Smooth muscle cell (in vitro differentiated cells): ENCODE measurements at regions not wholly inside any gene's neighbourhood (a gene's known extent, or its start where the extent isn't known, plus 50 kb on each side); places are given as distances from the start of the nearest gene placed in this dataset.

Experiments used
- DNase-seq: peaks from one replicate; lab custom pipeline; 2025; ENCODE audit not compliant: unreplicated experiment; lab: John Stamatoyannopoulos, UW
- H2AFZ ChIP-seq: fragments of 200-600 bp; sonication (generic); 2 replicates; pipeline ENCODE4 v1.6.0; 2016; ENCODE audit warnings: antibody characterized with exemption, low read depth, mild to moderate bottlenecking
- H3F3A ChIP-seq: fragments of 200-600 bp; sonication (generic); 2 replicates; pipeline ENCODE4 v1.6.0; 2017; ENCODE audit warnings: antibody characterized with exemption, low read depth
- H3K27ac ChIP-seq: fragments of 200-600 bp; sonication (generic); 2 replicates; pipeline ENCODE4 v1.5.1; 2016; ENCODE audit warnings: low read depth, mild to moderate bottlenecking
- H3K27me3 ChIP-seq: fragments of 200-600 bp; sonication (generic); 2 replicates; pipeline ENCODE4 v1.6.1; 2016; ENCODE audit warnings: low read depth, mild to moderate bottlenecking
- H3K36me3 ChIP-seq: fragments of 200-600 bp; sonication (generic); 2 replicates; pipeline ENCODE4 v1.5.1; 2016; ENCODE audit warnings: low read depth
- H3K4me1 ChIP-seq: fragments of 200-600 bp; sonication (generic); 2 replicates; pipeline ENCODE4 v1.5.1; 2016; ENCODE audit warnings: low read depth
- H3K4me2 ChIP-seq: fragments of 200-600 bp; sonication (generic); 2 replicates; pipeline ENCODE4 v1.6.0; 2016; ENCODE audit warnings: mild to moderate bottlenecking
- H3K4me3 ChIP-seq: fragments of 200-600 bp; sonication (generic); 2 replicates; pipeline ENCODE4 v1.5.1; 2016; ENCODE audit warnings: mild to moderate bottlenecking
- H3K79me2 ChIP-seq: fragments of 200-600 bp; sonication (generic); 2 replicates; pipeline ENCODE4 v1.6.0; 2016; ENCODE audit warnings: low read depth, mild to moderate bottlenecking
- H3K9ac ChIP-seq: fragments of 200-600 bp; sonication (generic); 2 replicates; pipeline ENCODE4 v1.6.0; 2016; ENCODE audit warnings: low read depth
- H3K9me3 ChIP-seq: fragments of 200-600 bp; sonication (generic); replicated peaks from 2 replicates; pipeline ENCODE4 v1.5.1; 2016; ENCODE audit warnings: low read depth
- H4K20me1 ChIP-seq: fragments of 200-600 bp; sonication (generic); 2 replicates; pipeline ENCODE4 v1.6.0; 2016; ENCODE audit warnings: low read depth
- CTCF ChIP-seq: fragments of 200-600 bp; sonication (generic); IDR thresholded peaks from 2 replicates; pipeline ENCODE4 v1.5.1; 2017; ENCODE audit warnings: borderline replicate concordance, mild to moderate bottlenecking, antibody characterized with exemption; ENCODE audit not compliant: insufficient read depth, poor library complexity, severe bottlenecking
- WGBS: methylation state at CpG from one replicate; pipeline ENCODE4 v1.1.7; 2016; ENCODE audit warnings: low lambda C conversion rate; 5-methylcytosine and 5-hydroxymethylcytosine counted together

GRCh38 chr4:129359461-129359860, 263.5 kb downstream of the C4orf33 start:
- Histone ChIP-seq H3K9ac (no peak overlapping the region), H3K4me1 (no peaks in the 10 kb centered on the region)

GRCh38 chr4:129362691-129363274, 266.8 kb downstream of the C4orf33 start:
- Histone ChIP-seq H3F3A (no peaks in the 10 kb centered on the region), H3K27me3 (no peaks in the 10 kb centered on the region), H2AFZ (no peak overlapping the region), H3K36me3 (no peaks in the 10 kb centered on the region), H4K20me1 (no peaks in the 10 kb centered on the region), H3K79me2 (no peaks in the 10 kb centered on the region), H3K4me1 (no peaks in the 10 kb centered on the region), H3K27ac (no peak overlapping the region), H3K4me2 (no peak overlapping the region), H3K4me3 (no peak overlapping the region), H3K9ac (no peak overlapping the region), H3K9me3 (no peaks in the 10 kb centered on the region)
- no peak for DNase-seq
- peak; percentile 92 for TF ChIP-seq CTCF
- WGBS: 12% methylated on average over 5 of the region's 5 CpGs

More at GRCh38 chr4:129359461-129359860, 263.5 kb downstream of the C4orf33 start:
- Histone ChIP-seq H3K27ac (no peak overlapping the region), H3K4me3 (no peak overlapping the region), H4K20me1 (no peaks in the 10 kb centered on the region), H3K36me3 (no peaks in the 10 kb centered on the region), H3K79me2 (no peaks in the 10 kb centered on the region), H3F3A (no peaks in the 10 kb centered on the region), H2AFZ (no peak overlapping the region), H3K9me3 (no peaks in the 10 kb centered on the region), H3K4me2 (no peak overlapping the region), H3K27me3 (no peaks in the 10 kb centered on the region)
- no peak for TF ChIP-seq CTCF
- no peak for DNase-seq

- Histone ChIP-seq H3K4me1 (no peaks in the 10 kb centered on the region), H3K9ac (no peak overlapping the region), H3F3A (no peaks in the 10 kb centered on the region), H3K4me2 (no peak overlapping the region), H3K9me3 (no peaks in the 10 kb centered on the region), H3K36me3 (no peaks in the 10 kb centered on the region), H4K20me1 (no peaks in the 10 kb centered on the region), H3K27ac (no peak overlapping the region), H3K4me3 (no peak overlapping the region), H3K79me2 (no peaks in the 10 kb centered on the region), H2AFZ (no peak overlapping the region), H3K27me3 (no peaks in the 10 kb centered on the region)
- TF ChIP-seq CTCF: no peak
- DNase-seq: no peak
- WGBS: 89% methylated on average over 10 of the region's 10 CpGs
Measured at GRCh38 chr4:129364747-129365452, 268.9 kb downstream of the C4orf33 start.
